ENCODE measurements at regions not wholly inside any gene's neighbourhood (a gene's known extent, or its start where the extent isn't known, plus 50 kb on each side); places are given as distances from the start of the nearest gene placed in this dataset.

- no peak for TF ChIP-seq EZH2 (IDR thresholded peaks at IDR 0.05)
- no peak for TF ChIP-seq POLR2AphosphoS5 (IDR thresholded peaks at IDR 0.05; ENCODE audit: borderline replicate concordance, low read depth, low read length)
- TF ChIP-seq FOXP2 (optimal IDR thresholded peaks at IDR 0.05; ENCODE audit: control extremely low read depth, extremely low read length, insufficient read depth), result no peak
Measured at GRCh38 chrX:20803971-20804370, 537.3 kb upstream of the RPS6KA3 start.

All from SK-N-MC (cell line).